Type B pancreatic cell (in vitro differentiated cells): ENCODE measurements at regions not wholly inside any gene's neighbourhood (a gene's known extent, or its start where the extent isn't known, plus 50 kb on each side); places are given as distances from the start of the nearest gene placed in this dataset.

Experiments
- DNase-seq: peaks from one replicate; pipeline ENCODE4 v3.0.0; 2021; ENCODE audit warnings: mixed read lengths; ENCODE audit not compliant: unreplicated experiment; ENCODE audit errors: extremely low spot score
- H3K27ac Mint-ChIP-seq: 2 replicates; pipeline ENCODE4 v1.8.0; 2021; ENCODE audit warnings: mild to moderate bottlenecking, mixed read lengths
- H3K27me3 Mint-ChIP-seq: 2 replicates; pipeline ENCODE4 v1.8.0; 2021; ENCODE audit warnings: mixed read lengths
- H3K36me3 Mint-ChIP-seq: 2 replicates; pipeline ENCODE4 v1.8.0; 2021; ENCODE audit warnings: mixed read lengths
- H3K4me1 Mint-ChIP-seq: one replicate; pipeline ENCODE4 v1.8.0; 2021; ENCODE audit warnings: mixed read lengths; ENCODE audit not compliant: unreplicated experiment
- H3K4me3 Mint-ChIP-seq: 2 replicates; pipeline ENCODE4 v1.8.0; 2021; ENCODE audit warnings: mild to moderate bottlenecking, mixed read lengths
- H3K9me3 Mint-ChIP-seq: 2 replicates; pipeline ENCODE4 v1.8.0; 2021; ENCODE audit warnings: mixed read lengths
- CTCF ChIP-seq: fragments of 200-600 bp; sonication (generic); conservative IDR thresholded peaks from 2 replicates; pipeline ENCODE4 v1.5.0; 2021; ENCODE audit warnings: antibody characterized with exemption, mild to moderate bottlenecking

- H3K36me3 Mint-ChIP-seq: no peaks in the 10 kb centered on the region
- H3K27ac Mint-ChIP-seq: no peak overlapping the region
- H3K27me3 Mint-ChIP-seq: peaks cover 3% of the 10 kb centered on the region
- H3K4me1 Mint-ChIP-seq: peaks cover 19% of the 10 kb centered on the region
- TF ChIP-seq CTCF: no peak
- H3K9me3 Mint-ChIP-seq: peaks cover 10% of the 10 kb centered on the region
- no peak overlapping the region for H3K4me3 Mint-ChIP-seq
- no peak for DNase-seq
Measured at GRCh38 chr6:134374491-134375219, 56.7 kb upstream of the SGK1 start.

GRCh38 chr6:134373993-134374392, 56.1 kb upstream of the SGK1 start:
- peaks cover 14% of the 10 kb centered on the region for H3K4me1 Mint-ChIP-seq
- peaks cover 10% of the 10 kb centered on the region for H3K9me3 Mint-ChIP-seq
- peaks cover 3% of the 10 kb centered on the region for H3K27me3 Mint-ChIP-seq
- no peak for TF ChIP-seq CTCF
- no peak overlapping the region for H3K4me3 Mint-ChIP-seq
- no peak for DNase-seq
- H3K36me3 Mint-ChIP-seq: no peaks in the 10 kb centered on the region
- no peak overlapping the region for H3K27ac Mint-ChIP-seq

GRCh38 chr6:134373282-134373922, 55.5 kb upstream of the SGK1 start:
- TF ChIP-seq CTCF: no peak
- H3K9me3 Mint-ChIP-seq: peaks cover 6% of the 10 kb centered on the region
- H3K4me1 Mint-ChIP-seq: peaks cover 9% of the 10 kb centered on the region
- H3K4me3 Mint-ChIP-seq: no peak overlapping the region
- no peaks in the 10 kb centered on the region for H3K36me3 Mint-ChIP-seq
- H3K27ac Mint-ChIP-seq: peak overlapping the region; percentile 63
- no peak for DNase-seq
- peaks cover 3% of the 10 kb centered on the region for H3K27me3 Mint-ChIP-seq

- peaks cover 3% of the 10 kb centered on the region for H3K27me3 Mint-ChIP-seq
- no peak for TF ChIP-seq CTCF
- peaks cover 6% of the 10 kb centered on the region for H3K9me3 Mint-ChIP-seq
- peak overlapping the region; percentile 63 for H3K27ac Mint-ChIP-seq
- H3K36me3 Mint-ChIP-seq: no peaks in the 10 kb centered on the region
- H3K4me3 Mint-ChIP-seq: no peak overlapping the region
- peaks cover 7% of the 10 kb centered on the region for H3K4me1 Mint-ChIP-seq
- DNase-seq: no peak
Measured at GRCh38 chr6:134372603-134373281, 54.8 kb upstream of the SGK1 start.

- peaks cover 13% of the 10 kb centered on the region for H3K4me1 Mint-ChIP-seq
- H3K36me3 Mint-ChIP-seq: no peaks in the 10 kb centered on the region
- H3K4me3 Mint-ChIP-seq: no peak overlapping the region
Measured at GRCh38 chr6:134368670-134369069, 50.8 kb upstream of the SGK1 start.

More at GRCh38 chr6:134368670-134369069, 50.8 kb upstream of the SGK1 start:
- Mint-ChIP-seq H3K9me3 (no peaks in the 10 kb centered on the region), H3K27me3 (peaks cover 3% of the 10 kb centered on the region), H3K27ac (no peak overlapping the region)
- no peak for DNase-seq
- no peak for TF ChIP-seq CTCF
